HG02970 (cell line): ENCODE measurements at regions not wholly inside any gene's neighbourhood (a gene's known extent, or its start where the extent isn't known, plus 50 kb on each side); places are given as distances from the start of the nearest gene placed in this dataset.

Experiments
- ATAC-seq: cut with Tn5 transposase; IDR thresholded peaks from one replicate; pipeline ENCODE4 v1.9.1; 2021; ENCODE audit warnings: mild to moderate bottlenecking, moderate library complexity, moderate number of reproducible peaks; ENCODE audit not compliant: unreplicated experiment, low FRiP score

DNA sequence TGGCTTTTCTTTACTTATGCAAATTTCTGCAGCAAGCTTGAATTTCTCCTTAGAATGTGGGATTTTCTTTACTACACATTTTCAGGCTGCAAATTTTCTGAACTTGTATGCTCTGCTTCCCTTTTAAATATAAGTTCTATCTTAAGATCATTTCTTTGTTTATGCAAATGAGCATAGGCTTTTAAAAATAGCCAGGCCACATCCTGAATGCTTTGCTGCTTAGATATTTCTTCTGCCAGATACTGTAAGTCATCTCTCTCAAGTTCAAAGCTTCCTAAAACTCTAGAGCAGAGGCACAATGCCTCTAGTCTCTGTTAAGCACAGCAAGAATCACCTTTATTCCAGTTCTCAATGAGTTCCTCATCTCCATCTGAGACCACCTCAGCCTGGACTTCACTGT, 685.9 kb upstream of the LRRC4C start:
- no peak for ATAC-seq

- no peak for ATAC-seq
Measured at GRCh38 chr11:42161886-42162285, 702.4 kb upstream of the LRRC4C start.

DNA sequence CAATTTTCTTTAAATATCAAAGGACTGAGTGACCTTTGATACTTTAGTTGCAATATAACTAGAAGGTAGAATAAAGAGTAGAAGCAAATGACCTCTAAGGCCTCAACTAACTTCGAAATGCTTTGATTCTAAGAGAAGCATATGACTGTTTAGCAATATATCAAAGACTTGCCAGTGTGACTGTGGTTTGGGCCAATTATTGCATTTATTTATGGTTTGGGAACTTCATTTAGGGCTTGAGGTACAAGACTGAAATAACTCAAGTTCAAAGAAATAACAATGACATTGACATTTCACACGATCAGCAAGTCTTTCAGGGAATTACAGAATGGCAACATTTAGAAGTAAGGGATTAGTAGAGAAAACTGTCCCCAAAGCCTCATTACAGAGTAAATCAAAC, 709.7 kb upstream of the LRRC4C start:
- ATAC-seq = no peak

- ATAC-seq = no peak
Measured at GRCh38 chr11:42170601-42171000, 711.1 kb upstream of the LRRC4C start.

DNA sequence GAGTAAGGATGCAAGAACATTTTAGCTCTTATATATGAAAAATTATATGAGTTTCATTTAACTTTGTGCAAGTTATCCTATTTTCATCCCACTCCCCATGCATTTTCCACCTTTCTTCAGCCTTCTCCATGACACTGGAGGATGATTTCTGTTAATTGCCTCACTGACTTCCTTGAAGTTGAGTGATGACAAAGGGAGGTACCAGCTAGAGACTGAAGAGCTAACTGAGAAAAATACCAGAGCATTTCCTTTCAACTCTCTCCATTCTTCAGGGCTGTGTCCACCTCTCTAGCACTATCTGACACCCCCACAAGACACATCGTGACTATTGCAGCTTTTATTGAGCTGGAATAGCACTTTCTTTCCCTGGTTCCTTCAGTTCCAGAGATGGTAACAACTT, 711.6 kb upstream of the LRRC4C start:
- no peak for ATAC-seq

DNA sequence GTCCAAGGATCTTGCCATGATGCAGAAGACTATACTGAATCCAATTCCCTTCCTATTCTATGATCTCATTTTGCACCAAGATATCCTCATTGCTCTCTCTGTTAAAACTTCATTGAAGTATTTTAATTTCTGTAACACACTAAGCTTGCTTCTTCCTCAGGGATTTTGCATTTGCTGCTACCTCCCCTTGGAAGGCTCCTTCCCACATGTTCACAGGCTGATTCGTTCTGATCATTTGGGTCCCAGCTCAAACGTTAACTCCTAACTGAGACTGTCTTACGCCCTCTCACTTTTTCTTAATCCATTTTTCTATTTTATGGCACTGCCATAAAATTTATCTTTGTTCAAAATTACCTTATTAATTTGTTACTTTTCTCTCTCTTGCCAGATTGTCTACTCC, 713.0 kb upstream of the LRRC4C start:
- no peak for ATAC-seq

- no peak for ATAC-seq
Measured at GRCh38 chr11:42175203-42175602, 715.8 kb upstream of the LRRC4C start.

GRCh38 chr11:42179216-42179615, 719.8 kb upstream of the LRRC4C start:
- ATAC-seq = no peak

GRCh38 chr11:42195289-42196013, 736.0 kb upstream of the LRRC4C start:
- no peak for ATAC-seq

DNA sequence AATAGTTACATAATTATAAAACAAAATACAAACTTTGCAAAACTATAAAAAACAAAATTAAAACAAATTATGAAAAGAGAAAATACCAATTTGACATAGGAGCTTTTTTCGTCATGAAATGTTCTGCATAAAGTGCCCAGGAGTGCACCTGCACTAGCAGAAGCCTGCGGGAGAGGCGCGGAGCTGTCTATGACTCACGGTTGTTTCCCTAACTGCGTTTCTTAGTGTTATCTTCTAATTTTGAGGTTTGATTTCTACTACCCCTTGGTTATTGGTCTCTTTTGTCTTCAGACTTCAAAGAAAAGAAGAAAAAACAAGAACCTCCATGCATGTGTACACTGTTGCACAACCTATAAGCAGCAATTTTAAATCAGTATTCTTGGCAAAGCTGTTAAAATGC, 740.9 kb upstream of the LRRC4C start:
- ATAC-seq = no peak

DNA sequence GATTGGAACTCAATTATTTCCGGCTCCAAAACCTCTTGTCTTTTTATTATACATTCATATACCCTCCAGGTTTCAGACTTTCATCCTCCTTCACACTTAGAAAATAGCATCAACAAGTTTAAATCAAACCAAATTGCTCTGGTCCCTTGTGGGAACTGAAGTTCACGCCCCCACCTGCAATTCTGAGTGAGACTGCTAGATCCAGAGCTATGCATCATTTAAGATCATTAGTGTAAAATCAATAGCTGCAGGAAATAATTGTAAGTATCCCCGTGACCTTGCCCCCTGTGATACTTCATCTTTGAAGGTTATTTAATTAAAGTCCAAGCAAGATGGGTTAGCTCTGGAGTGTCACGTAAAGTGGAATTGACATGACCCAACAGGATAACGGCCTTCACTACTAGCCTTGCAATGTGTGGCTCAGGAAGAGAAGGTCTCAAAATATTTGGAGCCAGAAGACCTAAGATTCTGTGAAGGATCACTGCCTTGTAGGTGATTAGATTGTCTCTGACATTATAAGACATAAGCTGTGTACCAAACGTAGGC, 742.2 kb upstream of the LRRC4C start:
- ATAC-seq = no peak

DNA sequence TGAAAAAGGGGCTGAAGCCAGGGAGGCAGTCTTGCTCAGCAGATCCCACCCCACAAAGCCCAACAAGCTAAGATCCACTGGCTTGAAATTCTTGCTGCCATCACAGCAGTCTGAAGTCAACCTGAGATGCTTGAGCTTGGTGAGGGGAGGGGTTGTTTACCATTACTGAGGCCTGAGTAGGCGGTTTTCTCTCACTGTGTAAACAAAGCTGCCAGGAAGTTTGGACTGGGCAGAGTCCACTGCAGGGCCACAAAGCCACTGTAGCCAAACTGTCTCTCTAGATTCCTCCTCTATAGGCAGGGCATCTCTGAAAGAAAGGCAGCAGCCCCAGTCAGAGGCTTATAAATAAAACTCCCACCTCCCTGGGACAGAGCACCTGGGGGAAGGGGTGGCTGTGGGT, 746.1 kb upstream of the LRRC4C start:
- no peak for ATAC-seq

GRCh38 chr11:42225664-42226063, 766.2 kb upstream of the LRRC4C start:
- no peak for ATAC-seq

DNA sequence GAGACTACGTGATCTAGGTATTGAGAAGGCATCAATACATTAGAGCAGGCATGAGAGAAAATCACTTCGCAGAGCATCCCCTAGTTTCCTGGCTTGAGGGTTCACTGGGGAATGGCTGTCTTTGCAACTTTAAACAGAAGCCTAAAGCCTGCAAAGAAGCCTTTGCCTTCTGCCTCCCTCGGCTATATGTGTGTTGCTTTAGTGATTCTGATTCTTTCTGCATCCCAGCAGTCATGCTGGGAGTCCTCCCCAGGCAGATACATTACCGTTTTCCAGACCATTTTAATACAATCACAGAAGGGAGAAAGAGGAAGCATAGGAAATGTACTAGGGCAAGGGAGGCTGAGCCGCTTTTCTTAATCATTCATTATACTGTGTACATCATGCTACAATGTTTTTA, 773.2 kb upstream of the LRRC4C start:
- no peak for ATAC-seq

DNA sequence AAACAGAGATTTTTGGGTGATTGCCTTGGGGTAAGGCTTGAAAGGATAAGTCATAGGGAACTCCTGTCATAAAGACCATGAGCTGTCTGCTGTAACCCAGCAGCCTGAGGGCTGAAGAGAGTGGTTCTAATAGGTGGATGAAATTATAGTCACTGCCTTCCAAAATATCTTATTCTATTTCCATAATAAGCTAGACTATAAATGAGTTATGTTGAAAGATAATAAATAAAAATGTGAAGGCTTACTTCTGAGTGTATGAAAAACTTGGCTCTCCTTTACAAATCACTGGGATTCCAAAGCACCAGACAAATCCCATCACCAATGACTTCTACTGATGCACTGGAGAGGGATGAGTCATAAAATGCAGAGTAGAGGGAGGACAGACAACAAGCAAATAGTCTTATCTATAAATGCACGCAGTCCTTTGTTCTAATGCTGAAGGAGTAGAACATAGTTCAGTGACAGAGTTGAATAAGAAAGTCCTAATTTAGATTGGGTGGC, 775.0 kb upstream of the LRRC4C start:
- no peak for ATAC-seq

DNA sequence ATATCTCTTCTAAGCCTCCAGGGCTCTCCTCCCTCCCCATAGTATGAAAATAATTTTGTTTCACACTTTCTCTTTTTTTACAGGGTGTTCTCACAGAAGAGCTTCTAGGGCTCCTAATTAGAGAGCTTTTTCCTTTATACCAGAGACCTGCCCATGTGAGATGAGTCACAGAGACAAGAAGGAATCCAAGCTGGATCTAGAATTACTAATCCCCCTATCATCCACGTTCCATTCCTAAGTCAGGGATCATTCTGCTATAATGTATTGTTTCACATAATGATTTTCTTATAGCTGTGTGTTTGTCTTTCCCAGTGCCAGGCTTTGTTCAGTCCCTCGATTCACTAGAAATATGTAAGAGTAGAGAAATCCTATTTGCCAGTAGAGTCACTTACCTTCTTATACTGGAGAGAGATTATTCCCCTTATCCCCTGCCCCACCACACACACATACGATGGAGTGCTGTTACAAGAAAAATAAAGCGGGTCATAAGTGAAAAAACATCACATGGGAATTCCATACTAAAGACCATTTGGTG, 778.3 kb upstream of the LRRC4C start:
- no peak for ATAC-seq

DNA sequence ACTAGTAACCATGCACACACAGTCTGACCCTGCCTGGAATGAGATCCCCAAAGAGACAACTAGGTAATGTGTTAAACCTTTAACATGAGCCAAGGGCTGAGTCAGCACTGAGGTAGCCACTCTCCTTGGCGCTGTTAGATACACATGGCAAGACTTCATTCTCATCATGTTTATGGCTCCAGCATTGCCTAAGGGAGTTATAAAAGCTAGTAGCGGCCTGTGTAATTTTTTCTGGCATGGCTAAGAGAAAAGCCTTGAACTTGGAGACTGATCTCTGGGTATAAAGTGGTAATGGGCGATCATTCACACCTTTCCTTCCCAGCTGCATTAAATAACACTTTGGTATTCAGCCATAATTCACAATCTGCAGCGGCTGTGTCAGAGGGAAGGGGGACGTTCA, 779.7 kb upstream of the LRRC4C start:
- no peak for ATAC-seq

GRCh38 chr11:42243385-42243784, 783.9 kb upstream of the LRRC4C start:
- no peak for ATAC-seq

- no peak for ATAC-seq
Measured at GRCh38 chr11:42244376-42244775, 784.9 kb upstream of the LRRC4C start.

GRCh38 chr11:42249401-42249800, 789.9 kb upstream of the LRRC4C start:
- no peak for ATAC-seq

DNA sequence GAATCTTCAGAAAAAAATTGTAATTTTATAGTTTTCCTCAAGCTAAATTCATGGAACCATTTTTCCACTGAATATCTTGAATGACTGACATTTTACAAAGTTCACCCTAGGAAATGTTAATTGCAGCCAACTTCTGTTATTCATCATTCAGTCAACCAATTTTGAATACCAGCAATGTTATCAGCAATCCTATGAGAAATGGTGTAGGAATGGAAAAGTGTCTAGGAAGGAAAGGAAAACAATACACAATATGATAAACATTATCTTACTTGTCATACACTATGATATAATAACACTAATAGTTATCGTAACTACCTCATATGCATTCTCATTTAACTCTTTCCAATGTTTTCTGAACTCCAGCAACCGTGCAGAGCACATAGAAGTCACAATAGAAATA, 790.5 kb upstream of the LRRC4C start:
- no peak for ATAC-seq

DNA sequence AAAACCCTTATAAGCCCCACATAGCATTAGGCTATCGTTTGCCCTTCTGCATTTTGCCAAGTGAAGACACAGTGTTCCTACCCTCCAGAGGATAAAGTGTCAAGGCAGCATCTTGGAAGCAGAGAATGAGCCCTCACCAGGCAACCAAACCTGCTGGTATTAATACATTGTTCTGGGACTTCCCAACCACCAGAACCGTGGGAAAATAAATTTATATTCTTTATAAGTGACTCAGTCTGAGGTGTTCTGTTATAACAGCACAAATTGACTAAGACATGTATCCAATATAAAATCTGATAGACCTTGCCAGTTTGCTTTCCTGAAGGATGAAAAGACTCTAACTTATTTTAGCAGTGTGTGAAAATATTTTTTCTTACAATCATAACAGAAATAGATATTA, 792.5 kb upstream of the LRRC4C start:
- no peak for ATAC-seq
